Left lung (tissue), 4 donors: ENCODE measurements at regions not wholly inside any gene's neighbourhood (a gene's known extent, or its start where the extent isn't known, plus 50 kb on each side); places are given as distances from the start of the nearest gene placed in this dataset.
"Not testable (repeated sequence)": the region's sequence is repeated elsewhere in the genome, so short reads cannot be mapped to it uniquely, and the experiment has no call there.

Source experiments
- ATAC-seq: fragments of 200-7000 bp; cut with Tn5 transposase; one replicate; pipeline ENCODE4 v1.9.1; 2020; ENCODE audit warnings: moderate library complexity
- DNase-seq, 4 donors: peaks; one replicate each; pipeline ENCODE4 v3.0.0-alpha.2; 2013 to 2020
- H3K27ac ChIP-seq, 2 donors: fragments of 200-600 bp; sonication (generic) in 1 of 2; one replicate each; pipeline versions ENCODE4 v1.5.0 to v1.8.0; 2020 to 2021
- H3K27me3 ChIP-seq, 2 donors: fragments of 200-600 bp; sonication (generic) in 1 of 2; one replicate each; pipeline versions ENCODE4 v1.5.0 to v1.8.0; 2020 to 2021
- H3K36me3 ChIP-seq, 2 donors: fragments of 200-600 bp; sonication (generic) in 1 of 2; one replicate each; pipeline versions ENCODE4 v1.5.0 to v1.8.0; 2020 to 2021
- H3K4me1 ChIP-seq, 2 donors: fragments of 200-600 bp; one replicate each; pipeline ENCODE4 v1.8.0; 2021
- H3K4me3 ChIP-seq, 2 donors: fragments of 200-600 bp; sonication (generic) in 1 of 2; one replicate each; pipeline versions ENCODE4 v1.5.0 to v1.8.0; 2020 to 2021; ENCODE audit warnings: mild to moderate bottlenecking in 1 of 2
- H3K9me3 ChIP-seq, 2 donors: fragments of 200-600 bp; sonication (generic) in 1 of 2; one replicate each; pipeline versions ENCODE4 v1.5.0 to v1.8.0; 2020 to 2021
- CTCF ChIP-seq, 2 donors: fragments of 200-600 bp; sonication (generic) in 1 of 2; IDR thresholded peaks; one replicate each; pipeline versions ENCODE4 v1.5.0 to v1.8.0; 2021; ENCODE audit warnings: antibody characterized with exemption in 2 of 2
- intact Hi-C, 2 donors: fragments of 100-400 bp; cut with DNase I; formaldehyde crosslinking; loops; one replicate each; pipeline versions ENCODE4 v1.11.2 to v1.14.2; 2022
- donor health status: DM: no; HTN: yes; CAD: no.
- donor health status: DM: no; HTN: no; CAD: no.

DNA sequence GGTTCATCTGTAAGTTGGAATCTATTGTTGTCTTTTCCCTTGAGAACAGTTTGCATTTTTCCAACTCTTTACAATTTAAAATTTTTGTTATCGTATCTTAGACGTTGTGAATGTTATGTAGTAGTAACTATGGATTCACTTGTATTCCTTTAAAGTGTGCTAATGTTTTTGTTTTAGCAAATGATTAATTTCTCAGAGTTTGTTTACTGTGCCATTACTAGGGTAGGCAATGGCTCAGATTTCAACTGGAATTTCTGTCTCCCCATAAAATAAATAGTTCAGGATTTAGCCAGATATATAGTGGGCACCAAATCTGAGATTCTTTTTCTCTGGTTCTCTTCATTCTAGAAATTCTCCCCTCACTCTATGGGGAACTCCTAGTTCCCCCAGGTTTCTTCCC, 896.5 kb downstream of the PLA2G4A start:
- DNase-seq (no peak), ATAC-seq (no peak)
- intact Hi-C loops, result no loop called here
- Histone ChIP-seq H3K27ac (no peak overlapping the region), H3K27me3 (no peaks in the 10 kb centered on the region), H3K36me3 (no peaks in the 10 kb centered on the region), H3K4me1 (no peaks in the 10 kb centered on the region), H3K4me3 (no peak overlapping the region), H3K9me3 (peaks cover 0 to 4% of the 10 kb centered on the region in 2 donors)
- no peak for TF ChIP-seq CTCF (IDR thresholded peaks at IDR 0.05)

DNA sequence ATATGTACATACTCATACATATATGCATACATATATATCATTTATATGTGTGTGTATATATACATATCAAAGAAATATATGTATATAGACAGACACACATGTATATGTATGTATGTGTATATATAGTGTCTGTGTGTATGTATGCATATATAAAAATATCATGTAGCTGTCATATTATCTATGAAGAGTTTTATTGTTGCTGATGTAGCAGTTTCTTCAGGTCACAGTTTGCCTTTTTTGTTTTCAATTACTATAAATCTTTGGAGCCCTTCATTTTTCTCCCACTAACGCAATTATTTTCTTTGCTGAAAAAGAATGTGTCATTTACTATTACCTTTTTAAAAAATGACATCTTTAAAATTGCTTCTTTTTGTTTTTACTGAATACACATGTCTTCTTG, 904.5 kb downstream of the PLA2G4A start:
- TF ChIP-seq CTCF (IDR thresholded peaks at IDR 0.05), result no peak
- Histone ChIP-seq H3K27me3 (no peaks in the 10 kb centered on the region), H3K36me3 (no peaks in the 10 kb centered on the region), H3K4me3 (no peak overlapping the region), H3K9me3 (peaks cover 0 to 5% of the 10 kb centered on the region in 2 donors), H3K4me1 (no peaks in the 10 kb centered on the region), H3K27ac (no peak overlapping the region)
- intact Hi-C loops, result no loop called here
- ATAC-seq (no peak), DNase-seq (no peak)

DNA sequence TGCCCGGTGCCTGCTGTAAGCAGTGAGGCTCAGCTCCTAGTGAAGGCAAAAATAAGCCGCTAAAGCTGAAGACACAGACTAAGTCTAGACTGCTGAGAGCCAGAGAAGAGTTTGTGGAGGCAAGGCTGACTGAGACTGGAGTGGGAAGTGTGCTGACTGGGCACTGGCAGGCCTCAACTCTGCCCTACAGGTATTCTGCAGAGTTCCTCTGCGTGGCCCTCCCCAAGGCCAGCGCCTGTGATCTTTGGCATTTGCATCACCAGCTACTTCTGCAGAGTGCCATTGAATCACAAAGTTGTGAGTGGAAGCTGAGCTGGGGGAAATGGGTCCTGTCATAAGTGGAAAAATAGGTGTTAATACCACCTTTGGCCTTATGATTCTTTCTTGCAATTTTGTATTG, 905.7 kb downstream of the PLA2G4A start:
- Histone ChIP-seq H3K27me3 (no peaks in the 10 kb centered on the region), H3K9me3 (peaks cover 0 to 4% of the 10 kb centered on the region in 2 donors), H3K36me3 (no peaks in the 10 kb centered on the region), H3K4me3 (no peak overlapping the region), H3K27ac (no peak overlapping the region), H3K4me1 (no peaks in the 10 kb centered on the region)
- peak in 1 of 4 donors; percentile 40 for DNase-seq
- TF ChIP-seq CTCF (IDR thresholded peaks at IDR 0.05), result no peak
- no peak for ATAC-seq
- intact Hi-C loops, result no loop called here

DNA sequence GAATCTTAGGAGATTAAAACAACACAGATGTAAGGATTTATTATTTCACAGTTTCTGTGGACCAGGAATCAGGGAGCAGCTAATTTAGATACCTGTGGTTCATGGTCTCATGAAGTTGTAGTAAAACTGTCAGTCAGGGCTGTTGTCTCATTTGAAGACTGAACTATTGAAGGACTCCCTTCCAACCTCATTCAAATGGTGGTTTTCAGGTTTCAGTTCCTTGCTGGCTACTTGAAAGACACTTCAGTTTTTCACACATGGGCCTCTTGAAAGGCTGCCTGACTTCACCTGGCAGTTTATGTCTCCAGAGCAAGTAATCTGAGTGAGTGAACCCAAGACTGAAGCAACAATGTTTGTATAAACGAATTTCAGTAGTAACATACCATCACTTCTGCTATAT, 915.9 kb downstream of the PLA2G4A start:
- DNase-seq (peak in 1 of 4 donors; percentile 24), ATAC-seq (peak; percentile 51)
- Histone ChIP-seq H3K27ac (no peak overlapping the region), H3K9me3 (peaks cover 0 to 17% of the 10 kb centered on the region in 2 donors), H3K27me3 (no peaks in the 10 kb centered on the region), H3K4me1 (no peaks in the 10 kb centered on the region), H3K36me3 (no peaks in the 10 kb centered on the region), H3K4me3 (no peak overlapping the region)
- TF ChIP-seq CTCF (IDR thresholded peaks at IDR 0.05), result no peak
- intact Hi-C loops, result no loop called here

DNA sequence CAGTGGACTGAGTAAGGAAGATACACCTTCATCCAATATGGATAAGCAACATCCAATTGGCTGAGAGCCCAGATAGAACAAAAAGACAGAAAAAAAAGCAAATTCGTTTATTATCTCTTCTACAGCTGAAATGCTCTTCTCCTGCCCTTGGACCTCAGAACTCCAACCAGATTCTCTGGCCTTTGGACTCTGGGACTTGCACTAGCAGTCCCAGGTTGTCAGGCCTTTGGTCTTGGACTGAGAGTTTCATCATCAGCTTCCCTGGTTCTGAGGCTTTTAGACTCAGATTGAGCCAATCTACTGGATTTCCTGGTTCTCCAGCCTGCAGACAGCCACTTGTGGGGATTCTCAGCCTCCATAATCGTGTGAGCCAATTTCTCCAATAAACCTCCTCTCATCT, 926.8 kb downstream of the PLA2G4A start:
- no peak for TF ChIP-seq CTCF (IDR thresholded peaks at IDR 0.05)
- H3K4me3 ChIP-seq, result no peak overlapping the region
- peaks cover 0 to 4% of the 10 kb centered on the region in 2 donors for H3K9me3 ChIP-seq
- DNase-seq (no peak), ATAC-seq (no peak)
- H3K27ac ChIP-seq, result no peak overlapping the region
- intact Hi-C loops, result no loop called here
- H3K27me3 ChIP-seq, result no peaks in the 10 kb centered on the region
- H3K4me1 ChIP-seq, result no peaks in the 10 kb centered on the region
- H3K36me3 ChIP-seq, result no peaks in the 10 kb centered on the region

DNA sequence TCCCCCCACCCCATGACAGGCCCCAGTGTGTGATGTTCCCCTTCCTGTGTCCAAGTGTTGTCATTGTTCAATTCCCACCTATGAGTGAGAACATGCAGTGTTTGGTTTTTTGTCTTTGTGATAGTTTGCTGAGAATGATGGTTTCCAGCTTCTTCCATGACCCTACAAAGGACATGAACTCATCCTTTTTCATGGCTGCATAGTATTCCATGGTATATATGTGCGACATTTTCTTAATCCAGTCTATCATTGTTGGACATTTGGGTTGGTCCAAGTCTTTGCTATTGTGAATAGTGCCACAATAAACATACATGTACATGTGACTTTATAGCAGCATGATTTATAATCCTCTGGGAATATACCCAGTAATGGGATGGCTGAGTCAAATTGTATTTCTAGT, 927.9 kb downstream of the PLA2G4A start:
- H3K36me3 ChIP-seq, DNase-seq, H3K27me3 ChIP-seq, intact Hi-C loops, H3K27ac ChIP-seq, ATAC-seq, H3K4me3 ChIP-seq, H3K9me3 ChIP-seq, H3K4me1 ChIP-seq: not testable (repeated sequence)
